Peyer's patch (tissue), 4 donors: ENCODE measurements at regions not wholly inside any gene's neighbourhood (a gene's known extent, or its start where the extent isn't known, plus 50 kb on each side); places are given as distances from the start of the nearest gene placed in this dataset.

Experiments used
- DNase-seq, 3 donors: peaks; one replicate each; pipeline ENCODE4 v3.0.0-alpha.2; 2017 to 2019
- H3K27ac ChIP-seq, 4 donors: fragments of 200-600 bp; sonication (generic); one replicate each; pipeline ENCODE4 v1.5.1; 2016 to 2019
- H3K27me3 ChIP-seq, 2 donors: fragments of 200-600 bp; sonication (generic); one replicate each; pipeline ENCODE4 v1.5.1; 2019
- H3K36me3 ChIP-seq, 3 donors: fragments of 200-600 bp; sonication (generic); one replicate each; pipeline ENCODE4 v1.5.1; 2016 to 2019
- H3K4me1 ChIP-seq, 4 donors: fragments of 200-600 bp; sonication (generic); one replicate each; pipeline ENCODE4 v1.5.1; 2016 to 2019
- H3K4me3 ChIP-seq, 4 donors: fragments of 200-600 bp; sonication (generic); 1 replicate in 3 of 4; 2 replicates in 1 of 4; pipeline ENCODE4 v1.5.1; 2016 to 2019; ENCODE audit warnings: mild to moderate bottlenecking in 1 of 4
- H3K9me3 ChIP-seq, 4 donors: fragments of 200-600 bp; sonication (generic); one replicate each; pipeline ENCODE4 v1.5.1; 2016 to 2019; ENCODE audit warnings: mild to moderate bottlenecking in 1 of 4
- CTCF ChIP-seq, 6 experiments: fragments of 450-650 bp in 4 of 6; fragments of 200-600 bp in 2 of 6; sonication (generic) in 1 of 6; IDR thresholded peaks; one replicate each; pipeline ENCODE4 v1.5.1; 2017 to 2019; ENCODE audit warnings: antibody characterized with exemption in 6 of 6, mild to moderate bottlenecking in 3 of 6, moderate library complexity in 1 of 6
- POLR2A ChIP-seq, 2 donors: fragments of 450-650 bp; IDR thresholded peaks; one replicate each; pipeline ENCODE4 v1.5.1; 2017; ENCODE audit warnings: antibody characterized with exemption in 2 of 2, mild to moderate bottlenecking in 2 of 2, moderate library complexity in 2 of 2

- H3K36me3 ChIP-seq, result no peaks in the 10 kb centered on the region
- H3K27ac ChIP-seq, result no peak overlapping the region
- no peaks in the 10 kb centered on the region for H3K9me3 ChIP-seq
- H3K4me3 ChIP-seq, result no peak overlapping the region
- no peak for DNase-seq
- no peaks in the 10 kb centered on the region for H3K27me3 ChIP-seq
- H3K4me1 ChIP-seq, result no peaks in the 10 kb centered on the region
- no peak for TF ChIP-seq CTCF (IDR thresholded peaks at IDR 0.05)
- no peak for TF ChIP-seq POLR2A (IDR thresholded peaks at IDR 0.05)
Observed at GRCh38 chr1:70907563-70908310, 139.9 kb downstream of the PTGER3 start.

GRCh38 chr1:70909262-70909822 is 138.3 kb downstream of the PTGER3 start:
- H3K4me1 ChIP-seq, result no peaks in the 10 kb centered on the region
- no peak overlapping the region for H3K27ac ChIP-seq
- no peaks in the 10 kb centered on the region for H3K36me3 ChIP-seq
- TF ChIP-seq CTCF (IDR thresholded peaks at IDR 0.05), result no peak
- no peak for TF ChIP-seq POLR2A (IDR thresholded peaks at IDR 0.05)
- no peak overlapping the region for H3K4me3 ChIP-seq
- no peak for DNase-seq
- no peaks in the 10 kb centered on the region for H3K9me3 ChIP-seq
- no peaks in the 10 kb centered on the region for H3K27me3 ChIP-seq

- no peak overlapping the region for H3K4me3 ChIP-seq
- H3K9me3 ChIP-seq, result no peaks in the 10 kb centered on the region
- TF ChIP-seq POLR2A (IDR thresholded peaks at IDR 0.05), result no peak
- TF ChIP-seq CTCF (IDR thresholded peaks at IDR 0.05), result no peak
- H3K27me3 ChIP-seq, result no peaks in the 10 kb centered on the region
- H3K36me3 ChIP-seq, result no peaks in the 10 kb centered on the region
- no peak for DNase-seq
- no peaks in the 10 kb centered on the region for H3K4me1 ChIP-seq
- no peak overlapping the region for H3K27ac ChIP-seq
Observed at GRCh38 chr1:70910013-70910412, 137.6 kb downstream of the PTGER3 start.

- DNase-seq, result no peak
- no peak for TF ChIP-seq CTCF (IDR thresholded peaks at IDR 0.05)
- Histone ChIP-seq H3K4me1 (no peaks in the 10 kb centered on the region), H3K27ac (no peak overlapping the region), H3K9me3 (no peaks in the 10 kb centered on the region), H3K4me3 (no peak overlapping the region), H3K27me3 (no peaks in the 10 kb centered on the region), H3K36me3 (no peaks in the 10 kb centered on the region)
Observed at GRCh38 chr1:70911861-70912260, 135.8 kb downstream of the PTGER3 start.

GRCh38 chr1:70914224-70914623 is 133.4 kb downstream of the PTGER3 start:
- no peaks in the 10 kb centered on the region for H3K4me1 ChIP-seq
- H3K27ac ChIP-seq, result no peak overlapping the region
- H3K27me3 ChIP-seq, result no peaks in the 10 kb centered on the region
- no peak overlapping the region for H3K4me3 ChIP-seq
- no peak for DNase-seq
- H3K36me3 ChIP-seq, result no peaks in the 10 kb centered on the region
- no peaks in the 10 kb centered on the region for H3K9me3 ChIP-seq
- no peak for TF ChIP-seq CTCF (IDR thresholded peaks at IDR 0.05)
- no peak for TF ChIP-seq POLR2A (IDR thresholded peaks at IDR 0.05)
